Middle frontal gyrus (tissue), 1 donor: ENCODE measurements at regions not wholly inside any gene's neighbourhood (a gene's known extent, or its start where the extent isn't known, plus 50 kb on each side); places are given as distances from the start of the nearest gene placed in this dataset.
"Not testable (repeated sequence)": the region's sequence is repeated elsewhere in the genome, so short reads cannot be mapped to it uniquely, and the experiment has no call there.

Source experiments
- DNase-seq: peaks from one replicate; pipeline ENCODE4 v3.0.0-alpha.2; 2015; ENCODE audit warnings: low spot score; ENCODE audit errors: extremely low spot score

- no peak for DNase-seq
Measured at GRCh38 chr7:17554341-17555015, 256.0 kb downstream of the AHR start.

- DNase-seq: no peak
Measured at GRCh38 chr7:17556247-17556956, 257.9 kb downstream of the AHR start.

GRCh38 chr7:17557251-17557671 is 258.8 kb downstream of the AHR start:
- DNase-seq: no peak

- DNase-seq: no peak
Measured at GRCh38 chr7:17558135-17558534, 259.7 kb downstream of the AHR start.

- no peak for DNase-seq
Measured at GRCh38 chr7:17558558-17559332, 260.3 kb downstream of the AHR start.

GRCh38 chr7:17559388-17559787 is 260.9 kb downstream of the AHR start:
- no peak for DNase-seq

- DNase-seq: no peak
Measured at GRCh38 chr7:17560516-17560915, 262.1 kb downstream of the AHR start.

- no peak for DNase-seq
Measured at GRCh38 chr7:17560966-17561365, 262.5 kb downstream of the AHR start.

- no peak for DNase-seq
Measured at GRCh38 chr7:17564678-17565212, 266.3 kb downstream of the AHR start.

- no peak for DNase-seq
Measured at GRCh38 chr7:17580141-17580540, 281.7 kb downstream of the AHR start.

GRCh38 chr7:17580856-17581255 is 282.4 kb downstream of the AHR start:
- DNase-seq: no peak

GRCh38 chr7:17581301-17581700 is 282.8 kb downstream of the AHR start:
- no peak for DNase-seq

GRCh38 chr7:17582696-17583095 is 284.2 kb downstream of the AHR start:
- not testable (repeated sequence) for DNase-seq

- DNase-seq: no peak
Measured at GRCh38 chr7:17583786-17584185, 285.3 kb downstream of the AHR start.

GRCh38 chr7:17584822-17585221 is 286.4 kb downstream of the AHR start:
- no peak for DNase-seq

GRCh38 chr7:17586711-17587110 is 288.3 kb downstream of the AHR start:
- DNase-seq: no peak

- no peak for DNase-seq
Measured at GRCh38 chr7:17588730-17589129, 290.3 kb downstream of the AHR start.

- no peak for DNase-seq
Measured at GRCh38 chr7:17589671-17590070, 291.2 kb downstream of the AHR start.

- no peak for DNase-seq
Measured at GRCh38 chr7:17590221-17590620, 291.8 kb downstream of the AHR start.

- DNase-seq: no peak
Measured at GRCh38 chr7:17593819-17594419, 295.5 kb downstream of the AHR start.

- no peak for DNase-seq
Measured at GRCh38 chr7:17595546-17595945, 297.1 kb downstream of the AHR start.

GRCh38 chr7:17598305-17598704 is 299.9 kb downstream of the AHR start:
- DNase-seq: no peak
